Stimulated activated naive CD4-positive, alpha-beta T cell treated with Interleukin-2 at 50 U/mL for 16 hours (primary cell): ENCODE measurements at regions not wholly inside any gene's neighbourhood (a gene's known extent, or its start where the extent isn't known, plus 50 kb on each side); places are given as distances from the start of the nearest gene placed in this dataset.

Source experiments
- DNase-seq: peaks from one replicate; lab custom pipeline; 2025; lab: John Stamatoyannopoulos, UW

GRCh38 chr2:33890686-33891085, 291.6 kb upstream of the FAM98A start:
- no peak for DNase-seq

GRCh38 chr2:33877348-33878016, 278.4 kb upstream of the FAM98A start:
- no peak for DNase-seq

GRCh38 chr2:33873076-33873605, 274.0 kb upstream of the FAM98A start:
- no peak for DNase-seq

DNA sequence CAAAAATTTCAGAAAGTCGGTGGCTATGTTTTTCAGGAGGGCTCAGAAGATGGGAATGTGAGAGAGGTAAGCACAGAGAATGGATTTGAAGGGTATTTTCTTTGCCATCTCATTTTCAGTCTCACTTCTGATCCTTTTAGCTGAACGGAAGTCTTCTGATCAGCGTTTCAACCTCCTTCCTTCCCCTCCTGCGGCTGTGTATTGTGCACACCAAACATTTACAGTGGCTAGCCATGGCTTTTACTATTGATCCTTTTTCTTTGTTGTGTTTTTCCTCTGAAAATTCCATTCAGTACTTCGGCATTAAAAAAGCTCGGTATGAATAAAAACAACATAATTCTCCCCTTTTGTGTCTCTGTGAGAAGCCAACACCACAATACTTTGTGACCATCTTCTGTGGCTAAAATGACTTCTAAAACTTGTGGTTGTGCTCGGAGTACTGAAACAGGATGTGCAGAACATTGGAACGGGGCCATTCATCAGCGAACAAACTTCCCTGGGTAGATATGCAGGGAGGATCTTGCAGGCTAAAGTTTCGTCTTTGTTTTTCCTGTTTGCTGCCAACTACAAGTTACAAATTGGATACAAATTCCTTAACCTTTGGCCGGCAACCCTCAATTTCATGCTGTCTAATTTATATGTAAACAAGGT, 260.8 kb upstream of the FAM98A start:
- DNase-seq, result no peak

GRCh38 chr2:33859176-33859575, 260.1 kb upstream of the FAM98A start:
- DNase-seq, result no peak

GRCh38 chr2:33848486-33848885, 249.4 kb upstream of the FAM98A start:
- DNase-seq, result no peak

- DNase-seq, result no peak
Observed at GRCh38 chr2:33839791-33840190, 240.7 kb upstream of the FAM98A start.

GRCh38 chr2:33836628-33837027, 237.5 kb upstream of the FAM98A start:
- DNase-seq, result no peak

DNA sequence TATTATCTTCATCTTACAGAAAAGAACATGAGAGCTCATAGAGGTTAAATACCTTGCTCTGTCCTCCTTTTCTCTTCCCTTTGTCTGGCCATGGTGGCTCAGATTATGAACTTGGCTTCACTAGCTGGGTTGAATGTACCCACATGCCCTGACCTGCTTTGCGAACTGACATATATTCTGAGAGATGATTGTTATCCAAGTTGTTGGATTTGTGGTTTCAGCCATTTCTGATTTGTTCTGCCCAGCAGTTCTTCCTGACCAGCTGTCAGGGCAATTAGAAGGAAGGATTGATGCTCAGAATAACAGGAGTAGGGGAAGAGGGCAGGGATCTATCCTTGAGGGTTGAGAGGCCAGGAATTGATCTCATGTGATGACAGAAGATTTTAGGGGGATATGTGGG, 236.8 kb upstream of the FAM98A start:
- no peak for DNase-seq

GRCh38 chr2:33822964-33823363, 223.9 kb upstream of the FAM98A start:
- DNase-seq, result no peak

DNA sequence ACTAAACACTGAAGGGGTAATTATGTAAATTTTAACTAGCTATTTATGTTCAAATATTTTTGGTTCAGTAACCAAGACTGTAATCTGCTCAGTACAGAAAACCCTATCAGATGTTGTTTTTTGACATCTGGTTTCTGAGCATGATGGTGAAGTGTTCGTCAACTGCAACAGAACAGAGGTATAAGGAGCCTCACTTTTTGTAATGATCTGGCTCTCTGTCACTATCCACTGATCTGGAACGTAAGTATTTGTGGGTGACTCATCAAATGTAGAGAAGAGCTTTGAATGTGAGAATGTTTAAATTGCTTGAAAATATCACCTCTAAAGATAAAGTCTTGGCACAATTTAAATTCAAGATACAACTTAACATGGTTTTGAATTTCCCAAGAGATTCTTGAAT, 213.6 kb upstream of the FAM98A start:
- DNase-seq, result no peak

DNA sequence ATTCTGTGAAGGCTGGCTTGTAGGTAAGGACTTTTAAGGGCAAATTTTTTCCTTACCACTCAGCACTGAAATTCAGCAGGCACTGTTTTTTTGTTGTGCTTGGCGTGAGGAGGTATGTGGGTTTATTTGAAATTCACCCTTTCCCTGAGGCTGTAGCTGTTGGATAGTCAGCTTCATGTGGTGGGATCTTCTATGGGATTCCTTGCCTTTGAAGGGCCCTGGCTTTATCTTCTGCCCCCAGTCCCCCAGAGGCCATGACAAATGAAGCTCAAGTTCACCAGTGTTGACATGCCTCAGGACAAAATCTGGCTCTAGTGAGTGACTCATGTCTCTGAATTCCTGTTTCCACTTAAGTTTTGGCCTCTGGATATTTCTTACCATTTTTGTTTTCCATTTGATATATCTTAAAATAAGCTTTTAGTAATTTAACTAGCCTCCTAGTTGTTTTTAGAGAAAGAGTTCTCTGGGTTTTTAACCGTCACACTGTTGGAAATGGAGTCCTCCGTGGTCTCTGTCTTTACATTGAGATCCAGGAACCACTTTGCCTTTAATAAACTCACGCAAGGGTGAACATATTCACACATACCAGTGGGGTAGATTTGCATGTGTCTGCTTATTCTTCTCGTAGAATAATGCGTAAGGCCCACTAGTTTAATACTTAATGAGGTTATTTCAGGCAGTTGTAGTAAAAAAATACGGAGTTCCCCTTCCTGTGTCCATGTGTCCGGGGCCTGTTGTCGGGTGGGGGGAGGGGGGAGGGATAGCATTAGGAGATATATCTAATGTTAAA, 211.1 kb upstream of the FAM98A start:
- no peak for DNase-seq

DNA sequence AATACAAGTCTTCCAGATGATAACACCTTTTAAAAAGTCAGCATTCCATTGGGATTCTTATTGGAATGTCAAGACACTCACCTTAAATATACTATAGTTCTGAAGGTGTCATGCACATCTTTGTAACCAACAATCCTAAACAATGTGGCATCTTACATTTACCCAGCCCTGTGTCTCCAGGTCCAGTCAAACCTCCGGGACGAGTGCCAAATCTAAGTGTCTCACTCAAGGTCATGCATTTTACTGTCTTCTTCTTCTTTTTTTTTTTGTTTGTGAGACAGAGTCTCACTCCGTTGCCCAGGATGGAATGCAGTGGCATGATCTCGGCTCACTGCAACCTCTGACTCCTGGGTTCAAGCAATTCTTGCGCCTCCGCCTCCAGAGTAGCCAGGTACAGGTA, 206.9 kb upstream of the FAM98A start:
- no peak for DNase-seq

DNA sequence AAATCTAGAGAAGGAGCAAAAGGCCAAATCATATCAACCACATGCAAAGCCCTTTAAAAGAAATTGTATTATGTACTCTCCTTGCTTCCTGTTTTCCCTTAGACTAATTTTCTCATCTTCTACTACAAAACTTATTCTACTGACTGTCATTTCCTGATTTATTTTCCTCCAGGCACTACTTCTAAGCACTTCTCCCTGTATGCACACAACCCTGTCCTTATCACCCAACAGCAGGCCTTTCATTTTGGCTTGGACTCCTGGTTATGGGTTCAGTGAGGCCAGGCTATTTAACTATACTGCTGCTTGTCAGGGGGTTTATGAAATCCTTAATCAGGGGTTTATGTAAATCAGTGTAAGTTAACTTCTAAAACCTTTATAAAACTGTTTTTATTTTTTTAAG, 205.1 kb upstream of the FAM98A start:
- no peak for DNase-seq

GRCh38 chr2:33796511-33796910, 197.4 kb upstream of the FAM98A start:
- DNase-seq, result no peak

DNA sequence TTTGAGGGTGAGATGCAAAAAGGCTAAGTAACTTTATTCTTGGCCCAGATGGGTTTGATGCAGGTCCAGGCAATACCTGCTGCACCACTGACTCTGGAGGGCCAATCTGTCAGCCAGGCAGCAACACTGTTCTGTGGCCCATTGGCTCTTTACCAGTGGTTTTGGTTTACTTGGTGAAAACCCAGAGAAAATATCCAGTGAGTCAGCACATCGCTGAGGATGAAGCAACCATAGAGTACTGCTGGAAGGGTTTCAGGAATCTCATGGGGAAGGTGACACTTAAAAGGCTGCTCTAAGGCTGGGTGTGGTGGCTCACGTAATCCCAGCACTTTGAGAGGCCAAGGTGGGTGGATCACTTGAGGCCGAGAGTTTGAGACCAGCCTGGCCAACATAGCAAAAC, 192.5 kb upstream of the FAM98A start:
- no peak for DNase-seq

DNA sequence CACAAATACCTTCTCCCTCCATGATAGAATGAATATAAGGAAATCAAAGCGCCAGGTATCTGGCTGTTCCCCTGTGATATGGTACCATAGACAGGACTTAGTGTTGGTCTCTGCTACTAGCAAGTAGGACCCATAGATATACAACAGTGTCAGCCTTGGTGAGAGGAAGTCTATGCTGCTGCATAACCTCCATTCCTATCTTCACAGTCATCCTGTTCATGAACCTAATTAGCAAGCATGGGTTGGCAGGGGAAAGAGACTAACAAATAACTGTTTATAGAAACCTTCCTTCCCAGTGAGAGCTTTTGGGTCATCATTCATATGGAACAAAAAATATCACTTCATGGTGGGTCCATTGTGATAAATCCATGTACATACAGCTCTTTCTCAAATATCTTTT, 188.9 kb upstream of the FAM98A start:
- no peak for DNase-seq

- no peak for DNase-seq
Observed at GRCh38 chr2:33786881-33787280, 187.8 kb upstream of the FAM98A start.

DNA sequence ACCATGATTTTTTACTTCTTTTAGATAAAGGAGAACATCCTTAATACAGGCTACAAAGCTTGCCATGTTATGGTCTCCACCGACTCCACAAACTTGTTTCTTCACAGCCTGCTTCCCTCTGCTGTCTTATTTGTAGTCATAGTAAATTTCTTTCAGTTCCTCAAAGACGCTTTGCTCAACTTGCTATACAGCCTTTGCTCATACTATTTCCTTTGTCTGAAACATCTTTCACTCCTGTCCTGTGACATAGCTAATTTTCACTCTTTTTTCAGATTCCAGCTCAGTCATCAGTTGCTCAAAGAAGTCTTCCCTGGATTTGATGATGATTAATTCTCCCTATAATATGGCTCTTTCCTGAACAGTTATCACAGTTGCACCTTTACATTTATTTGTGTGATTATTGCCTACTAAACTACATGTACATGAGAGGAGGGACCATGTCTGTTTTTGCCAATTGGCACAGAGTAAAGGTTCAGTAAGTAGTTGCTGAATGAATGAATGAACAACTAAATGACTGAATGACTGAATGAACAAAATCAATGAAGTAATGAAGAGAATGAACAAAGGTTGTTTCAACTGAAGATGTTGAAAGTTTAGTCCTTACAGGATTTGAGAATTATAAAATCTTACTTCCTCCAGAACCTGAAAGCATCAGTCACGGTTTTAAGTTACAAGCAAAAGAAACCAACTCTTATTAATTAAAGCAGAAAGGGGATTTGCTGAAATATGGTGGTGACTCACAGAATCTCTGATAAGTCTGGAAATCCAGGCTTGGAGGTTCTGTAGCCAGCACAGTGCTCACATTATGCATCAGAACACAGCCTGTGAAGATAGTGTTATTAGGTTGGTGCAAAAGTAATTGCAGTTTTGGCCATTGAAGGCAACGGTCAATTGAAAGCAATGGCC, 186.4 kb upstream of the FAM98A start:
- no peak for DNase-seq

GRCh38 chr2:33784488-33784887, 185.4 kb upstream of the FAM98A start:
- no peak for DNase-seq

GRCh38 chr2:33782395-33783230, 183.5 kb upstream of the FAM98A start:
- no peak for DNase-seq
